ENCODE measurements at regions not wholly inside any gene's neighbourhood (a gene's known extent, or its start where the extent isn't known, plus 50 kb on each side); places are given as distances from the start of the nearest gene placed in this dataset.

DNA sequence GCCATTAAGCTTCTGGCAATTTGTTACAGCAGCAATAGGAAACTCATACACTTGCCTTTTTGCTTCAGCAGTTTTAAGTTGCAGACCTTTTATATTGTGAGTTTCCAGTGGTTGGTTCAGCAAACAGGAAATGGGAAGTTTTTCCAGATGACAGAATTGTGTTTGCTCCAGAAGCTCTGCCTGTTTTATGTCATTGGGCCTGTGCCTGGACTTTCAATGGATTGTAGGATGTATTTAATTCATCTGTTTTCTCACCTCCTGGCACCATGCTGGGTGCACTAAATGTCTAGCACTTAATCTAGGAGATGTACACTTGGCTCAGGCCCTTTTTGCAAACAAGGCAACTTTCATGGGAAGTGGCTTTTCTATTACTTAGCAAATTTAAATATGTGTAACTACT, 100.4 kb upstream of the CLINT1 start:
- Histone ChIP-seq H3K4me3 (replicated peaks; ENCODE audit: low read depth, low read length) (no peak overlapping the region), H3K36me3 (ENCODE audit: control insufficient read depth, insufficient read depth, low read length) (no peaks in the 10 kb centered on the region), H3K27me3 (replicated peaks; ENCODE audit: control insufficient read depth, insufficient read depth, low read length) (no peaks in the 10 kb centered on the region; the same call in 1 of the 2 replicates)
- DNase-seq (ENCODE audit: extremely low read depth, insufficient read length) = no peak
- TF ChIP-seq, protein P1, sequence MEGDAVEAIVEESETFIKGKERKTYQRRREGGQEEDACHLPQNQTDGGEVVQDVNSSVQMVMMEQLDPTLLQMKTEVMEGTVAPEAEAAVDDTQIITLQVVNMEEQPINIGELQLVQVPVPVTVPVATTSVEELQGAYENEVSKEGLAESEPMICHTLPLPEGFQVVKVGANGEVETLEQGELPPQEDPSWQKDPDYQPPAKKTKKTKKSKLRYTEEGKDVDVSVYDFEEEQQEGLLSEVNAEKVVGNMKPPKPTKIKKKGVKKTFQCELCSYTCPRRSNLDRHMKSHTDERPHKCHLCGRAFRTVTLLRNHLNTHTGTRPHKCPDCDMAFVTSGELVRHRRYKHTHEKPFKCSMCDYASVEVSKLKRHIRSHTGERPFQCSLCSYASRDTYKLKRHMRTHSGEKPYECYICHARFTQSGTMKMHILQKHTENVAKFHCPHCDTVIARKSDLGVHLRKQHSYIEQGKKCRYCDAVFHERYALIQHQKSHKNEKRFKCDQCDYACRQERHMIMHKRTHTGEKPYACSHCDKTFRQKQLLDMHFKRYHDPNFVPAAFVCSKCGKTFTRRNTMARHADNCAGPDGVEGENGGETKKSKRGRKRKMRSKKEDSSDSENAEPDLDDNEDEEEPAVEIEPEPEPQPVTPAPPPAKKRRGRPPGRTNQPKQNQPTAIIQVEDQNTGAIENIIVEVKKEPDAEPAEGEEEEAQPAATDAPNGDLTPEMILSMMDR (IDR thresholded peaks at IDR 0.05; ENCODE audit: insufficient read depth, low read length, poor library complexity, severe bottlenecking) = no peak

DNA sequence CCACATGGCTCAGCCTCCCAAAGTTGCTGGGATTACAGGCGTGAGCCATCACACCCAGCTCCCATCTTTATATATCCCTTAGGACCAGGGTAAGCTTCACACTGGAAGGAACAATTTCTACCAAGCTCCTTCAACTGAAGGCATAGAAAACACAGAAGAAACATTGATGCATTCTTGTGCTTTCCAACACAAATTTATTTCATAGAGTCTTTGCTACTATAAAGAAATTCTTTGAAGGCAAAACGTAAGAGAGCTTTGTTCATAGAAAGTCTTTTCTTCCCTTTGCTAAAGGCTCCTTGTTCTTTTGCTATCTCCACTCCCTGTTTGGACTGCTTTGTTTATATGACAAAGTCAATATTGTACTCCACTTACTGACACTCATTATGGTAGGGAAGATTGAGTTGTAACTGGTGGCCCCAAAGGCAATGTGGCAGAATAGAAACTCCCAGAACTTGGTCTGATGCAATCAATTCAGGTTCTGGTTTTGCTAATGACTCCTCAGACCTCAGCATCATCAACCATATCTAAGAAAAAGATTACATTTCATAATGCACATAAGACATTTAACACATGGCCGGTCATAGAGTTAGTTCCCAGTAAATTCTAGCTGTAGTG, 97.4 kb upstream of the CLINT1 start:
- no peaks in the 10 kb centered on the region for H3K36me3 ChIP-seq (ENCODE audit: control insufficient read depth, insufficient read depth, low read length)
- no peak for DNase-seq (ENCODE audit: extremely low read depth, insufficient read length)
- H3K4me3 ChIP-seq (replicated peaks; ENCODE audit: low read depth, low read length) = no peak overlapping the region
- TF ChIP-seq, protein P1 (IDR thresholded peaks at IDR 0.05; ENCODE audit: insufficient read depth, low read length, poor library complexity, severe bottlenecking) = no peak
- no peaks in the 10 kb centered on the region for H3K27me3 ChIP-seq (replicated peaks; ENCODE audit: control insufficient read depth, insufficient read depth, low read length)

DNA sequence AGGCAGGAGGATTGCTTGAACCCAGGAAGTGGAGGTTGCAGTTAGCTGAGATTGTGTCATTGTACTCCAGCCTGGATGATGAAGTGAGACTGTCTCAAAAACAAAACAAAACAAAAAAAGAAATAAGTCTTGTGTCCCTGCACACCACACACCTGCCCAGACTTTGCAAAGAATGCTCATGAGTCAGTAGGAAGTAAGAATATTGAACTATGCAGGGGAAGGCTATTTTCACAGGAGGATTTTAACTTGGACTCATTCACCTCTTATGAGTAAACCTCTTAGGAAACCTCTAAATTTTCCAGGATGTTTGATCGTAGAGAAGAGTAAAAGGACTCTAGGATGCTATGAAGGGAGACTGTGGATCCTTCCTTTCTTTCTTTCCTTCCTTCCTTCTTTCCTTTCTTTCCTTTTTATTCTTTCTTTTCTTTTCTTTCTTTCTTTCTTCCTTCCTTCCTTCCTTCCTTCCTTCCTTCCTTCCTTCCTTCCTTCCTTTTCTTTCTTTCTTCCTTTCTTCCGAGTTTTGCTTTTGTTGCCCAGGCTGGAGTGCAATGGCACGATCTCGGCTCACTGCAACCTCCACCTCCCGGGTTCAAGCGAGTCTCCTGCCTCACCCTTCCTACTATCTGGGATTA, 96.7 kb upstream of the CLINT1 start:
- no peak for DNase-seq (ENCODE audit: extremely low read depth, insufficient read length)

DNA sequence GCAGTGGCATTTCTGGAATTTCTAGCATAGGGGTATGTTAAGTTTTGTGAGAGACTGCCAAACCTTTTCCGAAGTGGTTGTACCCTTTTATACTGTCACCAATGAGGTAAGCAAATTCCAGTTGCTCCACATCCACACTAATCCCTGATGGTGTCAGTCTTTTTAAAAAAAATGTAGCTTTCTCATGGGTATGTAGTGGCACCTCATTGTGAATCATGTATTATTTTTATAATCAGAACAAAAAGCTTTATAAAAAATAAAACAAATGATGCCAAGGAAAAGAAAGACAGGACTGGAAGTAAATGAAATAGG, 93.4 kb upstream of the CLINT1 start:
- Histone ChIP-seq H3K4me3 (replicated peaks; ENCODE audit: low read depth, low read length) (no peak overlapping the region), H3K36me3 (ENCODE audit: control insufficient read depth, insufficient read depth, low read length) (no peaks in the 10 kb centered on the region), H3K27me3 (replicated peaks; ENCODE audit: control insufficient read depth, insufficient read depth, low read length) (no peaks in the 10 kb centered on the region)
- TF ChIP-seq, protein P1 (IDR thresholded peaks at IDR 0.05; ENCODE audit: insufficient read depth, low read length, poor library complexity, severe bottlenecking) = no peak
- DNase-seq (ENCODE audit: extremely low read depth, insufficient read length) = no peak

More for the DNA sequence above, 96.7 kb upstream of the CLINT1 start:
- Histone ChIP-seq H3K27me3 (replicated peaks; ENCODE audit: control insufficient read depth, insufficient read depth, low read length) (no peaks in the 10 kb centered on the region), H3K36me3 (ENCODE audit: control insufficient read depth, insufficient read depth, low read length) (no peaks in the 10 kb centered on the region), H3K4me3 (replicated peaks; ENCODE audit: low read depth, low read length) (no peak overlapping the region)
- TF ChIP-seq, protein P1 (IDR thresholded peaks at IDR 0.05; ENCODE audit: insufficient read depth, low read length, poor library complexity, severe bottlenecking) = no peak

DNA sequence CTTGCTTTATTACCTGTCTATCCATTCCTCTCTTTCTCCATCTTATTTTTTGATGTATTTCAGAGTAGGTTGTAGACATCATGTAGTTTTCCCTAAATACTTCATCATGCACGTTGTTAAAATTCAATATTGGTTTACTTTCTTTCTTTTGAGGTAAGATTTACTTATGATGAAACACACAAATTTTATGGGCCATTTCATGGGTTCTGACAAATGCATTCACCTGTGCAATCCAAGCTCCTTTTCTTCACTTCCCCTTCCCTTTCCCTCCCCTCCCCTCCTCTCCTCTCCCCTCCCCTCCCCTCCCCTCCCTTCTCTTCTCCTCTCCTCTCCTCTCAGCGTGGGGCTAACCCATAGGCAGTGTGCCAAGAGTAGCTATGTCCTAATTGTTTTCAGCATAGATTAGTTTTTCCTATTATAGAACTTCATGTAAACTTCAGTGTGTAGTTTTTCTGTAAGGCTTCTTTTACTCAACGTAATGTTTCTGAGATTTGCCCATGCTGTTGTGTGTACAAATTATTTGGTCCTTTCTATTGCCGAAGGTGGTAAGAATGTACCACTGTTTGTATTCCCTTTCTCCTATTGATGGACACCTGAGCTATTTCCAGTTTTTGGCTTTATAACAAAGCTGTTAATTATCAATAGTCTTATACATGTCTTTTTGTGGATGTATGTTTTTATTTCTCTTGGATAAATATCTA, 92.9 kb upstream of the CLINT1 start:
- Histone ChIP-seq H3K27me3 (replicated peaks; ENCODE audit: control insufficient read depth, insufficient read depth, low read length) (no peaks in the 10 kb centered on the region), H3K36me3 (ENCODE audit: control insufficient read depth, insufficient read depth, low read length) (no peaks in the 10 kb centered on the region), H3K4me3 (replicated peaks; ENCODE audit: low read depth, low read length) (no peak overlapping the region)
- TF ChIP-seq, protein P1 (IDR thresholded peaks at IDR 0.05; ENCODE audit: insufficient read depth, low read length, poor library complexity, severe bottlenecking) = no peak
- DNase-seq (ENCODE audit: extremely low read depth, insufficient read length) = no peak

All from GM06990 (cell line).